ENCODE measurements at regions not wholly inside any gene's neighbourhood (a gene's known extent, or its start where the extent isn't known, plus 50 kb on each side); places are given as distances from the start of the nearest gene placed in this dataset.
"Not testable (repeated sequence)": the region's sequence is repeated elsewhere in the genome, so short reads cannot be mapped to it uniquely, and the experiment has no call there.

DNA sequence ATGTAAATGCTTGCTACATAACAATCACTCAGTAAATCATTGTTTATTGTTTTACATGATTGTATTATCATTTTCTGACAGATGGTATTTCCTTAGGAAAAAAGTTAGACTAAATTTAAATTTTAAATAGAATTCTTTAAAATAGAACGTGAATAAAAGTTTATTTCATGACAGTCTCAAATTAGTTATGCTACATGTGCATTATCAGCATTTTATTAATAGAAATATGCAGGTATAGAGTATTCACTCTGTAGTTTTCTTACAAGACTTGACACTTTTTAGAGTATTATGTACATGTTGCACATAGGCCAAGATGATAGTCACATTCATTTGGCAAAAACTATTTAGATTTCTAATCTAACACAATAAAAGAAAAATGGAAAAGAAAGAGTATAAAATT, 213.3 kb upstream of the SPRY1 start:
- WGBS, 2 donors (ENCODE audit: low coverage in 1 of 2): 82 to 100% methylated on average over 1 of the region's 1 CpG
- DNase-seq: no peak
- no peak overlapping the region for H3K4me3 ChIP-seq
- H3K27me3 ChIP-seq: no peaks in the 10 kb centered on the region
- no peaks in the 10 kb centered on the region for H3K4me1 ChIP-seq
- no peak overlapping the region for H3K27ac ChIP-seq
- H3K36me3 ChIP-seq: no peaks in the 10 kb centered on the region
- no peaks in the 10 kb centered on the region for H3K9me3 ChIP-seq
- intact Hi-C loops (cut with DNase I; ENCODE audit: low total_unique reads) (no loop called here), in situ Hi-C loops (cut with MboI; ENCODE audit: low pct_ligation_motif_present in 1 of 4, low pct_unique_long_range_greater_than_20kb in 1 of 4, low sequenced_read_pairs in 3 of 4) (no loop called here)
- TF ChIP-seq, protein P1, sequence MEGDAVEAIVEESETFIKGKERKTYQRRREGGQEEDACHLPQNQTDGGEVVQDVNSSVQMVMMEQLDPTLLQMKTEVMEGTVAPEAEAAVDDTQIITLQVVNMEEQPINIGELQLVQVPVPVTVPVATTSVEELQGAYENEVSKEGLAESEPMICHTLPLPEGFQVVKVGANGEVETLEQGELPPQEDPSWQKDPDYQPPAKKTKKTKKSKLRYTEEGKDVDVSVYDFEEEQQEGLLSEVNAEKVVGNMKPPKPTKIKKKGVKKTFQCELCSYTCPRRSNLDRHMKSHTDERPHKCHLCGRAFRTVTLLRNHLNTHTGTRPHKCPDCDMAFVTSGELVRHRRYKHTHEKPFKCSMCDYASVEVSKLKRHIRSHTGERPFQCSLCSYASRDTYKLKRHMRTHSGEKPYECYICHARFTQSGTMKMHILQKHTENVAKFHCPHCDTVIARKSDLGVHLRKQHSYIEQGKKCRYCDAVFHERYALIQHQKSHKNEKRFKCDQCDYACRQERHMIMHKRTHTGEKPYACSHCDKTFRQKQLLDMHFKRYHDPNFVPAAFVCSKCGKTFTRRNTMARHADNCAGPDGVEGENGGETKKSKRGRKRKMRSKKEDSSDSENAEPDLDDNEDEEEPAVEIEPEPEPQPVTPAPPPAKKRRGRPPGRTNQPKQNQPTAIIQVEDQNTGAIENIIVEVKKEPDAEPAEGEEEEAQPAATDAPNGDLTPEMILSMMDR (IDR thresholded peaks at IDR 0.05): no peak
- TF ChIP-seq EP300 (IDR thresholded peaks at IDR 0.05; ENCODE audit: low read depth) (no peak), POLR2A (IDR thresholded peaks at IDR 0.05) (no peak), POLR2AphosphoS5 (IDR thresholded peaks at IDR 0.05) (no peak)

DNA sequence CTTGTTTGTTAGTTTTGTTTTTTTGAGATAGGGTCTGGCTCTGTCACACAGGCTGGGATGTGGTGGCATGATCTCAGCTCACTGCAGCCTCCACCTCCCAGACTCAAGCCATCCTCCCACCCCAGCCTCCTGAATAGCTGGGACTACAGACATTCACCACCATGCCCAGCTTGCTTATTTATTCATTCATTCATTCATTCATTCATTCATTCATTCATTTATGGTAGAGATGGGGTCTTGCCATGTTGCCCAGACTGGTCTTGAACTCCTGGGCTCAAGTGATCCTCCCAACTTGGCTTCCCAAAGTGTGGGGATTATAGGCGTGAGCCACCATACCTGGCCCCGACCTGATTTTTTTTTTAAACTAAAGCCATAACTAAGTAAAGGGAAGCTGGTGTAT, 212.8 kb upstream of the SPRY1 start:
- H3K4me1 ChIP-seq: not testable (repeated sequence)

GRCh38 chr4:123186731-123187130, 209.9 kb upstream of the SPRY1 start:
- DNase-seq: no peak
- H3K27me3 ChIP-seq: no peaks in the 10 kb centered on the region
- 97 to 100% methylated on average over 1 of the region's 1 CpG for WGBS, 2 donors (ENCODE audit: low coverage in 1 of 2)
- no peaks in the 10 kb centered on the region for H3K36me3 ChIP-seq
- TF ChIP-seq EP300 (IDR thresholded peaks at IDR 0.05; ENCODE audit: low read depth) (no peak), POLR2AphosphoS5 (IDR thresholded peaks at IDR 0.05) (no peak), POLR2A (IDR thresholded peaks at IDR 0.05) (no peak)
- TF ChIP-seq, protein P1 (IDR thresholded peaks at IDR 0.05): no peak
- intact Hi-C loops (cut with DNase I; ENCODE audit: low total_unique reads) (no loop called here), in situ Hi-C loops (cut with MboI; ENCODE audit: low pct_ligation_motif_present in 1 of 4, low pct_unique_long_range_greater_than_20kb in 1 of 4, low sequenced_read_pairs in 3 of 4) (no loop called here)
- no peaks in the 10 kb centered on the region for H3K9me3 ChIP-seq
- H3K4me1 ChIP-seq: no peaks in the 10 kb centered on the region
- H3K4me3 ChIP-seq: no peak overlapping the region
- H3K27ac ChIP-seq: no peak overlapping the region

More for the DNA sequence above, 212.8 kb upstream of the SPRY1 start:
- in situ Hi-C loops (cut with MboI; ENCODE audit: low pct_ligation_motif_present in 1 of 4, low pct_unique_long_range_greater_than_20kb in 1 of 4, low sequenced_read_pairs in 3 of 4); DNase-seq; H3K9me3 ChIP-seq; H3K27ac ChIP-seq; H3K27me3 ChIP-seq; H3K36me3 ChIP-seq; intact Hi-C loops (cut with DNase I; ENCODE audit: low total_unique reads); H3K4me3 ChIP-seq: not testable (repeated sequence)
- 96 to 100% methylated on average over 1 to 2 of the region's 2 CpGs for WGBS, 2 donors (ENCODE audit: low coverage in 1 of 2)

DNA sequence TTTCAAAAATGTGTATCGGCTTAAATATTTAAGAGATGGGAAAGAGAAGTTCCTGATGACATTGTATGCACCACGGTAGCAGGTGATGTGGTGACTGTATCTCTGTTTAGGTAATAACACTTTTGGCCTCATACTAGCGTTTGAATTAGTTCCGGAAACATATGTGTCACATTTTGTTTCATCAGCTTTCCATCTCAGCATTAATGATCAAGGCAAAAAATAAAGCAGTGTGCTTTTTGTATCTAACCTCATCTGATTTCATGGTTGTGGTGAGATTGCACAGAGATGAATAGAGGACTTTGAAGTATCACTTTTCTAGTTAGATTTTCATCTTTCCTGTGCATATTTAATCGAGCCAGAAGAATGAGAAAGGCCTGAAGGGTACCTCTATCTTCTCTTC, 206.4 kb upstream of the SPRY1 start:
- no peak overlapping the region for H3K27ac ChIP-seq
- TF ChIP-seq POLR2A (IDR thresholded peaks at IDR 0.05) (no peak), POLR2AphosphoS5 (IDR thresholded peaks at IDR 0.05) (no peak), EP300 (IDR thresholded peaks at IDR 0.05; ENCODE audit: low read depth) (no peak)
- TF ChIP-seq, protein P1 (IDR thresholded peaks at IDR 0.05): no peak
- 82 to 91% methylated on average over 5 of the region's 5 CpGs for WGBS, 2 donors (ENCODE audit: low coverage in 1 of 2)
- DNase-seq: no peak
- H3K4me1 ChIP-seq: no peaks in the 10 kb centered on the region
- intact Hi-C loops (cut with DNase I; ENCODE audit: low total_unique reads): no loop called here
- no peak overlapping the region for H3K4me3 ChIP-seq
- no peaks in the 10 kb centered on the region for H3K27me3 ChIP-seq
- H3K36me3 ChIP-seq: no peaks in the 10 kb centered on the region
- no peaks in the 10 kb centered on the region for H3K9me3 ChIP-seq
- in situ Hi-C loops (cut with MboI; ENCODE audit: low pct_ligation_motif_present in 1 of 4, low pct_unique_long_range_greater_than_20kb in 1 of 4, low sequenced_read_pairs in 3 of 4): no loop called here

GRCh38 chr4:123191728-123192127, 204.9 kb upstream of the SPRY1 start:
- no peaks in the 10 kb centered on the region for H3K36me3 ChIP-seq
- TF ChIP-seq, protein P1 (IDR thresholded peaks at IDR 0.05): no peak
- no peak for TF ChIP-seq EP300 (IDR thresholded peaks at IDR 0.05; ENCODE audit: low read depth)
- no peak for TF ChIP-seq POLR2A (IDR thresholded peaks at IDR 0.05)
- TF ChIP-seq POLR2AphosphoS5 (IDR thresholded peaks at IDR 0.05): no peak
- no peak for DNase-seq
- no peaks in the 10 kb centered on the region for H3K27me3 ChIP-seq
- H3K27ac ChIP-seq: no peak overlapping the region
- in situ Hi-C loops (cut with MboI; ENCODE audit: low pct_ligation_motif_present in 1 of 4, low pct_unique_long_range_greater_than_20kb in 1 of 4, low sequenced_read_pairs in 3 of 4) (no loop called here), intact Hi-C loops (cut with DNase I; ENCODE audit: low total_unique reads) (no loop called here)
- no peaks in the 10 kb centered on the region for H3K9me3 ChIP-seq
- no peaks in the 10 kb centered on the region for H3K4me1 ChIP-seq
- WGBS, 2 donors (ENCODE audit: low coverage in 1 of 2): 42 to 55% methylated on average over 1 to 2 of the region's 2 CpGs
- H3K4me3 ChIP-seq: no peak overlapping the region
